ENCODE measurements at regions not wholly inside any gene's neighbourhood (a gene's known extent, or its start where the extent isn't known, plus 50 kb on each side); places are given as distances from the start of the nearest gene placed in this dataset.
A peak's percentile ranks its signal among the peaks of the same experiment; 100 is the strongest.

DNA sequence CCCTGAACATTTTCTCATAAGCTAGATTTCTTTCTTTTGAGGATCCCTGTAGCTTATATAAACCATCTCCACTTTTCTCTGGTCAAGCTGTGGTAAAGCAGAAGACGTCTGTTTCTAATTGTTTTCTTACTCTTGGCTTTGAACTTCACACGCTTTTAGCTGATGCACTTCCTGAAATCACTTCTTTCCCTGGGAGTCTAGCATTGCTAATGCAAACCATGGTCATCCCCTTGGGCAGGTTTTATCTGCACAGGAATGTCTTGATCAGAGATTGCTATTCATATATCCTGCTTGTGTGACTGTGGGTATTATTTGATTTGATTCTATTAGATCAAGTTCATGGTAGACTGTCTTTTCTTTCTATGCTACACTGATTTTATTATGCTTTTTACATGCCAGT lies 199.2 kb upstream of the POU2AF2 start:
- no peak for DNase-seq
- Histone ChIP-seq H3K4me3 (no peak overlapping the region), H3K36me3 (ENCODE audit: low read depth, missing control alignments) (no peaks in the 10 kb centered on the region), H3K9me3 (no peaks in the 10 kb centered on the region), H3K4me1 (peaks cover 6% of the 10 kb centered on the region), H3K27me3 (no peaks in the 10 kb centered on the region), H3K27ac (no peak overlapping the region)
- WGBS, 2 donors = 59 to 69% methylated on average over 2 of the region's 2 CpGs
- intact Hi-C loops (cut with DNase I; ENCODE audit: low total_unique reads) = no loop called here
- TF ChIP-seq, protein P1, sequence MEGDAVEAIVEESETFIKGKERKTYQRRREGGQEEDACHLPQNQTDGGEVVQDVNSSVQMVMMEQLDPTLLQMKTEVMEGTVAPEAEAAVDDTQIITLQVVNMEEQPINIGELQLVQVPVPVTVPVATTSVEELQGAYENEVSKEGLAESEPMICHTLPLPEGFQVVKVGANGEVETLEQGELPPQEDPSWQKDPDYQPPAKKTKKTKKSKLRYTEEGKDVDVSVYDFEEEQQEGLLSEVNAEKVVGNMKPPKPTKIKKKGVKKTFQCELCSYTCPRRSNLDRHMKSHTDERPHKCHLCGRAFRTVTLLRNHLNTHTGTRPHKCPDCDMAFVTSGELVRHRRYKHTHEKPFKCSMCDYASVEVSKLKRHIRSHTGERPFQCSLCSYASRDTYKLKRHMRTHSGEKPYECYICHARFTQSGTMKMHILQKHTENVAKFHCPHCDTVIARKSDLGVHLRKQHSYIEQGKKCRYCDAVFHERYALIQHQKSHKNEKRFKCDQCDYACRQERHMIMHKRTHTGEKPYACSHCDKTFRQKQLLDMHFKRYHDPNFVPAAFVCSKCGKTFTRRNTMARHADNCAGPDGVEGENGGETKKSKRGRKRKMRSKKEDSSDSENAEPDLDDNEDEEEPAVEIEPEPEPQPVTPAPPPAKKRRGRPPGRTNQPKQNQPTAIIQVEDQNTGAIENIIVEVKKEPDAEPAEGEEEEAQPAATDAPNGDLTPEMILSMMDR (IDR thresholded peaks at IDR 0.05) = no peak
- no peak for TF ChIP-seq POLR2A (IDR thresholded peaks at IDR 0.05)

DNA sequence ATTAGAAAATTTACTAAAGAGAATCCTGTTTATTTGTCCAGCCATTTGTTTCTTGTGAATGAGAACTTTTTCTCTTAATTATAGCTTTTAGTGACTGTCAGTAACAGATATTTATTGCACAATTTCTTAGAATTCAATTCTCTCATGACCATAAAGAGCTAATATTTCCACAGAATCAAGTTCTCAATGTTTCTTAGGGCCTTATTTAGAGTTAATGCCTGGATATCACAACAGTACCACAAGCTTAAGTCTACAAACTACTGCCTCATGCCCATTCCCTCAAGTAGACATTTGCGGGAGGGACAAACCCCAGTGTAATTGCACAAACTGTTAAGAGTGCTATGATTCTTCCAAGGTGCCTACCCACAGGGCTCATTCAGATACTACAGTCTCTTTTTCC lies 199.7 kb upstream of the POU2AF2 start:
- H3K27me3 ChIP-seq = no peaks in the 10 kb centered on the region
- no peaks in the 10 kb centered on the region for H3K9me3 ChIP-seq
- TF ChIP-seq, protein P1 (IDR thresholded peaks at IDR 0.05) = no peak
- TF ChIP-seq POLR2A (IDR thresholded peaks at IDR 0.05) = no peak
- H3K27ac ChIP-seq = no peak overlapping the region
- H3K4me1 ChIP-seq = peaks cover 6% of the 10 kb centered on the region
- 85 to 90% methylated on average over 1 of the region's 1 CpG for WGBS, 2 donors
- H3K4me3 ChIP-seq = no peak overlapping the region
- DNase-seq = no peak
- no peaks in the 10 kb centered on the region for H3K36me3 ChIP-seq (ENCODE audit: low read depth, missing control alignments)
- intact Hi-C loops (cut with DNase I; ENCODE audit: low total_unique reads) = no loop called here

GRCh38 chr11:111045407-111045803 lies 200.1 kb upstream of the POU2AF2 start:
- no peaks in the 10 kb centered on the region for H3K27me3 ChIP-seq
- peaks cover 6% of the 10 kb centered on the region for H3K4me1 ChIP-seq
- peak overlapping the region in 1 of 2 donors; percentile 39 for H3K27ac ChIP-seq
- TF ChIP-seq, protein P1 (IDR thresholded peaks at IDR 0.05) = no peak
- no peak for TF ChIP-seq POLR2A (IDR thresholded peaks at IDR 0.05)
- no peak for DNase-seq
- intact Hi-C loops (cut with DNase I; ENCODE audit: low total_unique reads) = no loop called here
- no peaks in the 10 kb centered on the region for H3K9me3 ChIP-seq
- H3K36me3 ChIP-seq (ENCODE audit: low read depth, missing control alignments) = no peaks in the 10 kb centered on the region
- no peak overlapping the region for H3K4me3 ChIP-seq

DNA sequence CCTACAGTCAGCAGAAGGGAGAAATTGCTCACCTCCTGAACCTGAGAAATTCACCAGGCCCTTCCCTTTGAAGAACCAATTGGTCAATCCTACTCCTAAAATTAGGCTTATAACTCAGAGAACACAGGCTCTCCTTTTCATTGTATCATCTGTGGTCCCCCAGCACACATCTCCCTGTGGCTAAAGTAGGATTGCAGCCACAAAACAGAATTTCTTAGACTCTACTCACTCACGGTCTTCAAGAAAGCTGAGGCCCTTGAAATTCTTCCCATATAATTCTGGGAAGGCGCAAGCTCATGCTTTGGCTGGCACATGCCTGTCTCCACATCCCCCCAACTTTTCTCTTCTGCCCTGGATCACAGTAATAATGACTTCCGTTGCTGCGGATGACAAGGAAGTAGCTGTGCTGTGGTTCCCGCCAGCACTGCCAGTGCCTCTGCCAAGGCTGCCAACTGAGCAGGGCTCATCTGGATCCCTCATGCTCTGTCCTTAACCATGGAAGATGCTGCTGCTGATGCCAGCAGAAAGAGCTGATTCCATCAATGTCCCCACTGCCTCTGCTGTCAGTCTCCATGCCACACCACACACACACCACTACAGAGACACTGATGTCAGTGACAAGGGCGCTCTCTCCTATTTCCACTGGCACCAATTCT lies 200.6 kb upstream of the POU2AF2 start:
- Histone ChIP-seq H3K9me3 (no peaks in the 10 kb centered on the region), H3K4me1 (peaks cover 6% of the 10 kb centered on the region), H3K36me3 (ENCODE audit: low read depth, missing control alignments) (no peaks in the 10 kb centered on the region), H3K27ac (peak overlapping the region in 1 of 2 donors; percentile 39), H3K4me3 (no peak overlapping the region), H3K27me3 (no peaks in the 10 kb centered on the region)
- intact Hi-C loops (cut with DNase I; ENCODE audit: low total_unique reads) = no loop called here
- no peak for TF ChIP-seq POLR2A (IDR thresholded peaks at IDR 0.05)
- TF ChIP-seq, protein P1 (IDR thresholded peaks at IDR 0.05) = no peak
- DNase-seq = no peak
- 80 to 90% methylated on average over 6 of the region's 6 CpGs for WGBS, 2 donors

DNA sequence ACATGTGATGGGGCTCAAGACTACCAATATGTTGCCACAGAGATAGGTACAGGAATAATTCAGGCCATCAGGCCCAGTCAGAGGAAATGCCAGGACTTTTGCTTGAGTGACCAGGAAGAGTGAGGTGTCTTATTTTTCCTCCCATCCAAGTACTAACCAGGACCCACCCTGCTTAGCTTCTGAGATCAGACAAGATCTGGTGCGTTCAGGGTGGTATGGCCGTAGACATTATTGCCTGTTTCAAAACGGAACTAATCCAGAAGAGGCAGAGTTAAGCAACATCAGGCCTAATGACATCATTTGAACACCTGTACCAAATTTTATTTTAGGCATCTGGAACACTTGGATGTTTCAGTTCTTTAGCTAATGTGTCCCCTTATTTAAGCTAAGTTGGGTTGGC lies 205.5 kb upstream of the POU2AF2 start:
- Histone ChIP-seq H3K27me3 (no peaks in the 10 kb centered on the region), H3K4me3 (no peak overlapping the region), H3K9me3 (no peaks in the 10 kb centered on the region), H3K36me3 (ENCODE audit: low read depth, missing control alignments) (no peaks in the 10 kb centered on the region), H3K4me1 (peaks cover 1% of the 10 kb centered on the region), H3K27ac (no peak overlapping the region)
- intact Hi-C loops (cut with DNase I; ENCODE audit: low total_unique reads) = no loop called here
- WGBS, 2 donors = 84 to 93% methylated on average over 3 of the region's 3 CpGs
- TF ChIP-seq POLR2A (IDR thresholded peaks at IDR 0.05) = no peak
- TF ChIP-seq, protein P1 (IDR thresholded peaks at IDR 0.05) = no peak
- DNase-seq = no peak

All from testis (tissue), 2 donors.